Embryonic facial prominence (tissue), 1 donor: ENCODE measurements at regions not wholly inside any gene's neighbourhood (a gene's known extent, or its start where the extent isn't known, plus 50 kb on each side); places are given as distances from the start of the nearest gene placed in this dataset.
"Not testable (repeated sequence)": the region's sequence is repeated elsewhere in the genome, so short reads cannot be mapped to it uniquely, and the experiment has no call there.

Experiments
- DNase-seq: peaks from one replicate; pipeline ENCODE4 v3.0.0-alpha.2; 2016; ENCODE audit errors: extremely low spot score

GRCh38 chr5:158063052-158063451 is 204.1 kb upstream of the CLINT1 start:
- DNase-seq: no peak

- DNase-seq: no peak
These were observed 202.5 kb upstream of the CLINT1 start for GRCh38 chr5:158061451-158061850.

- no peak for DNase-seq
These were observed 201.3 kb upstream of the CLINT1 start for GRCh38 chr5:158060212-158060611.

GRCh38 chr5:158058208-158059120 is 199.5 kb upstream of the CLINT1 start:
- DNase-seq: no peak

- no peak for DNase-seq
These were observed 197.3 kb upstream of the CLINT1 start for GRCh38 chr5:158056130-158056825.

GRCh38 chr5:158055111-158055501 is 196.2 kb upstream of the CLINT1 start:
- no peak for DNase-seq

- no peak for DNase-seq
These were observed 195.5 kb upstream of the CLINT1 start for GRCh38 chr5:158054223-158055110.

GRCh38 chr5:158051036-158051435 is 192.1 kb upstream of the CLINT1 start:
- DNase-seq: no peak

- no peak for DNase-seq
These were observed 191.5 kb upstream of the CLINT1 start for GRCh38 chr5:158050421-158050820.

- no peak for DNase-seq
These were observed 190.5 kb upstream of the CLINT1 start for GRCh38 chr5:158049459-158049858.

GRCh38 chr5:158045696-158046095 is 186.8 kb upstream of the CLINT1 start:
- no peak for DNase-seq

GRCh38 chr5:158039911-158040347 is 181.0 kb upstream of the CLINT1 start:
- DNase-seq: no peak

- no peak for DNase-seq
These were observed 180.5 kb upstream of the CLINT1 start for GRCh38 chr5:158039441-158039840.

GRCh38 chr5:158036983-158037595 is 178.1 kb upstream of the CLINT1 start:
- DNase-seq: not testable (repeated sequence)

- not testable (repeated sequence) for DNase-seq
These were observed 175.6 kb upstream of the CLINT1 start for GRCh38 chr5:158034586-158034985.

GRCh38 chr5:158033724-158034123 is 174.8 kb upstream of the CLINT1 start:
- DNase-seq: no peak

GRCh38 chr5:158033076-158033475 is 174.1 kb upstream of the CLINT1 start:
- DNase-seq: no peak

- no peak for DNase-seq
These were observed 173.3 kb upstream of the CLINT1 start for GRCh38 chr5:158032246-158032645.

- DNase-seq: no peak
These were observed 169.1 kb upstream of the CLINT1 start for GRCh38 chr5:158027806-158028775.

GRCh38 chr5:158026304-158027031 is 167.5 kb upstream of the CLINT1 start:
- peak; percentile 20 for DNase-seq
